SK-N-MC (cell line): ENCODE measurements at regions not wholly inside any gene's neighbourhood (a gene's known extent, or its start where the extent isn't known, plus 50 kb on each side); places are given as distances from the start of the nearest gene placed in this dataset.
"Not testable (repeated sequence)": the region's sequence is repeated elsewhere in the genome, so short reads cannot be mapped to it uniquely, and the experiment has no call there.

Source experiments
- EZH2 ChIP-seq: fragments of 200-600 bp; sonication (generic); IDR thresholded peaks from one replicate; pipeline ENCODE4 v1.6.1; 2017; ENCODE audit warnings: antibody characterized with exemption
- POLR2AphosphoS5 ChIP-seq: IDR thresholded peaks from 2 replicates; pipeline ENCODE4 v1.6.1; 2012; ENCODE audit warnings: mild to moderate bottlenecking, low read depth, low read length, borderline replicate concordance

DNA sequence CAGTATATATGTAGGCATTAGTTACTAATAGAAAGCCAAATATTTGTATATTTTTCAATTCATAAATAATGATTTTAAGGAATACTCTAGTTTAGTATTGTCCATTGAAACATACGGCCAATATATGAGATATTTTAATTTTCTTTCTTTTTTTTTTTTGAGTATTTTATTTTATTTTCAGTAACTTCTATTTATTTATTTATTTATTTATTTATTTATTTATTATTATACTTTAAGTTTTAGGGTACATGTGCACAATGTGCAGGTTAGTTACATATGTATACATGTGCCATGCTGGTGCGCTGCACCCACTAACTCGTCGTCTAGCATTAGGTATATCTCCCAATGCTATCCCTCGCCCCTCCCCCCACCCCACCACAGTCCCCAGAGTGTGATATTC, 2007.1 kb upstream of the CDH6 start:
- TF ChIP-seq EZH2, POLR2AphosphoS5: not testable (repeated sequence)
